ENCODE measurements at regions not wholly inside any gene's neighbourhood (a gene's known extent, or its start where the extent isn't known, plus 50 kb on each side); places are given as distances from the start of the nearest gene placed in this dataset.

DNA sequence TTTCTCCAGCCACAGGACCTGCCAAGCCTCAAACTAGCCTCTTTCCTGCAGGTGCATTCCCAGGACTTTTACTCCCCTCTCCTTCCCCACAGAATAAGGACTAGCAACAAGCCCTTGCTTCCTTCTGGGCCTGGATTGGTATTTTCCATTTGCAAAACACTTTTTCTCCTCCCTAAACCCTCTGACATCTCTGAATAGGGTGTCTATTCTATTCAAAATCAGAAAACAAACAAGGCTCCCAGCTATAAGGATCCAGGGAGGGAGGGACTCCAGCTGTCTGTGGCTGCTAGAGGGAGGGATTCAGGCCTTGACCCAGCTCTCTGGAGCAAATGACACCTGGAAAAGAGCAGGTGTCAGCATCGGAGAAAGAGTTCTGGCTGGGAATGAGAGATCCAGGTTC lies 168.5 kb upstream of the BDNF start:
- TF ChIP-seq, protein P1, sequence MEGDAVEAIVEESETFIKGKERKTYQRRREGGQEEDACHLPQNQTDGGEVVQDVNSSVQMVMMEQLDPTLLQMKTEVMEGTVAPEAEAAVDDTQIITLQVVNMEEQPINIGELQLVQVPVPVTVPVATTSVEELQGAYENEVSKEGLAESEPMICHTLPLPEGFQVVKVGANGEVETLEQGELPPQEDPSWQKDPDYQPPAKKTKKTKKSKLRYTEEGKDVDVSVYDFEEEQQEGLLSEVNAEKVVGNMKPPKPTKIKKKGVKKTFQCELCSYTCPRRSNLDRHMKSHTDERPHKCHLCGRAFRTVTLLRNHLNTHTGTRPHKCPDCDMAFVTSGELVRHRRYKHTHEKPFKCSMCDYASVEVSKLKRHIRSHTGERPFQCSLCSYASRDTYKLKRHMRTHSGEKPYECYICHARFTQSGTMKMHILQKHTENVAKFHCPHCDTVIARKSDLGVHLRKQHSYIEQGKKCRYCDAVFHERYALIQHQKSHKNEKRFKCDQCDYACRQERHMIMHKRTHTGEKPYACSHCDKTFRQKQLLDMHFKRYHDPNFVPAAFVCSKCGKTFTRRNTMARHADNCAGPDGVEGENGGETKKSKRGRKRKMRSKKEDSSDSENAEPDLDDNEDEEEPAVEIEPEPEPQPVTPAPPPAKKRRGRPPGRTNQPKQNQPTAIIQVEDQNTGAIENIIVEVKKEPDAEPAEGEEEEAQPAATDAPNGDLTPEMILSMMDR (IDR thresholded peaks at IDR 0.05), result no peak
- TF ChIP-seq REST (IDR thresholded peaks at IDR 0.05; ENCODE audit: insufficient read depth in 1 of 2, low read depth in 2 of 2, low read length in 1 of 2) (no peak), SIN3A (IDR thresholded peaks at IDR 0.05; ENCODE audit: borderline replicate concordance, insufficient read depth, low read depth, low read length) (no peak)
